ENCODE measurements at regions not wholly inside any gene's neighbourhood (a gene's known extent, or its start where the extent isn't known, plus 50 kb on each side); places are given as distances from the start of the nearest gene placed in this dataset.

- no peak for DNase-seq
Measured at GRCh38 chr2:15845737-15846405, 94.5 kb upstream of the MYCN start.

- no peak for DNase-seq
Measured at GRCh38 chr2:15846626-15847025, 93.7 kb upstream of the MYCN start.

GRCh38 chr2:15850534-15850933, 89.8 kb upstream of the MYCN start:
- DNase-seq = no peak

GRCh38 chr2:15851076-15851693, 89.2 kb upstream of the MYCN start:
- DNase-seq = no peak

GRCh38 chr2:15852811-15853210, 87.5 kb upstream of the MYCN start:
- no peak for DNase-seq

DNA sequence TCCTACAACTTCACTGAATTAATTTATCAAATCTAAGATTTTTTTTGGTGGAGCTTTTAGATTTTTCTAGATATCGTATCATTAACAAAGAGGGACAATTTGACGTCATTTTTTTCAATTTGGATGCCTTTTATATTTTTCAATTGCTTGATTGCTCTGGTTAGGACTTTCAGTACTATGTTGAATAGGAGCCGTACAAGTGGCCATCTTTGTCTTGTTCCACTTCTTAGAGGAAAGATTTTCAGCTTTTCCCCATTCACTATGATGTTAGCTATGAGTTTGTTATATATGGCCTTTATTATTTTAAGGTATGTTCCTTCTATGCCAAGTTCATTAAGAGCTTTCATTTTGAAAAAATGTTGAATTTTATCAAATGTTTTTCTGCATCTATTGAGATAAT, 86.4 kb upstream of the MYCN start:
- DNase-seq = no peak

- DNase-seq = no peak
Measured at GRCh38 chr2:15855766-15856260, 84.5 kb upstream of the MYCN start.

DNA sequence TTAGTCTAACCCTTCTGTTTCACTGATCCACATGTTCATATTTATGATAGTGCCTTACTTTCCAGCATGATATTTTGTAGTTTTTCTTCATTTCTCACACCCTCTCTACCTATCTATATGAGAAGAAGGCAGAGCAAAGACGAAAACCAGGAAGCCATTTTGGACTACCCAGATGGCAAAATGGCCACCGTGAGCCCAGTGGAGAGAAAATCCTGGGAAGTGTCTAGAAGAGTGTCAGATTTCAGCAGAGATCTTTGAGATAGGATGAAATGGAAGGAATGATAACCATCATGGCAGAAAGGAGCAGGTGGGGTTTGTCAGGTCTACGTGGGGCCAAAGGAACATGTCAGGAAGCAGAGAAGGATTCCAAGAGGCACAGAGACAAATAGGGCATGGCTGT, 84.0 kb upstream of the MYCN start:
- DNase-seq = no peak

DNA sequence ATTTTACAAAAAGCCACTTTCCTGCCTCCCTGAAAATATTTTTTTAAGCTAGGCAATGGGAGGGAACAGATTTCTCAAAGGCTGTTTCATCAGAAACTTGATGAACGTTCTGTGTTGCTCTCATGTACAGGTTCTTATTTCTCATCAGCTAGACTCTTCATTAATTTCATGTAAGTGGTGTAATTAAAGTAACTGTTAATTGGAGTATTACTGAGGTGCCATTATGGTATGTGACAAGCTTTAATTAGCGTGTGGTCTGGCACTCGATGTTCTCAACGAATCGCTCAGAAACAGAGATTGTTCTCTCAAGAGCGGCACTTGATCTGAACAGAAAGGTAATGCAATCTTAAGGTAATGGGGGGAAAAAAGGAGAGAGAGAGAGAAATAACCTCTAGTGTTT, 81.9 kb upstream of the MYCN start:
- no peak for DNase-seq

GRCh38 chr2:15860051-15860663, 80.2 kb upstream of the MYCN start:
- DNase-seq = no peak

- no peak for DNase-seq
Measured at GRCh38 chr2:15860760-15861159, 79.6 kb upstream of the MYCN start.

GRCh38 chr2:15861172-15861822, 79.1 kb upstream of the MYCN start:
- DNase-seq = no peak

GRCh38 chr2:15861898-15862297, 78.5 kb upstream of the MYCN start:
- no peak for DNase-seq

DNA sequence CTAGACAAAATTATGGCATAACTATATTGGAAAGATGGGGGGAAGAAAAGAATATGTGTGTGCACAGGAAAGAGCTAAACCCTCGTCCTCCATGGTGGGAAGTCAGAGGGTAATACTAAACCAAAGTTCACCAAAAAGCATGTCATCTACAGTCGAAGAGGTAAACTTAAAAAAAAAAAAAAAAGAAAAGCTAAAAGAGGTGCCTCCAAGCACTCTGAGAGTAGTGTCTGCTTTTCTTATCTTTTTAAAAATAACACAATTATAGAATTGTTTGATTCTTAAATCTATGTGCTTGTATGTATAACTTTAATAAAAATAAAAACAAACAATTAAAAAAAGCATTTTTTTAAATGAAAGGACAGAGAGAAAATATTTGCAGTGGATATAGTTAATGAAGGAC, 77.3 kb upstream of the MYCN start:
- DNase-seq = no peak

- DNase-seq = no peak
Measured at GRCh38 chr2:15863494-15864175, 76.7 kb upstream of the MYCN start.

- DNase-seq = no peak
Measured at GRCh38 chr2:15864176-15864769, 76.1 kb upstream of the MYCN start.

- no peak for DNase-seq
Measured at GRCh38 chr2:15865923-15866322, 74.4 kb upstream of the MYCN start.

DNA sequence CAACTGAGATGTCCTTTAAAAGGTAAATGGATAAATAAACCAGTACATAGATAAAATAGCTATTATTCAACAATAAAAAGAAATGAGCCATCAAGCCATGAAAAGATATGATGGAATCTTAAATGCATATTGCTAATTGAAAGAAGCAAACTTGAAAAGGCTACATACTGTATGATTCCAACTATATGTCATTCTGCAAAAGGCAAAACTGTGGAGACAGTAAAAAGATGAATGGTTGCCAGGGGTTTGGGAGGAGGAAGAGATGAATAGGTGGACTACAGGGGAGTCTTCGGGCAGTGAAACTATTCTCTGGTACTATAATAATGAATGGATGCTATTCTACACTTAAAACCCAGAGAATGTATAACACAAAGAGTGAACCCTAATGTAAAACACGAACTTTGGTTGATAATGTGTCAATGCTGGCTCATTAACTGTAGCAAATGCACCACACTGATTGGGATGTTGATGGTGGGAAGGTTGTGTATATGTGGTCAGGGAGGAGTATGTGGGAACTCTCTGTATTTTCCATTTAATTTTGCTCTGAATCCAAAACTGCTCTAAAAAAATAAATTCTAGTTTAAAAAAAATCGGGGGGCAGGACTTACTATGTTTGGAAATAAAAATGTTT, 73.7 kb upstream of the MYCN start:
- DNase-seq = no peak

DNA sequence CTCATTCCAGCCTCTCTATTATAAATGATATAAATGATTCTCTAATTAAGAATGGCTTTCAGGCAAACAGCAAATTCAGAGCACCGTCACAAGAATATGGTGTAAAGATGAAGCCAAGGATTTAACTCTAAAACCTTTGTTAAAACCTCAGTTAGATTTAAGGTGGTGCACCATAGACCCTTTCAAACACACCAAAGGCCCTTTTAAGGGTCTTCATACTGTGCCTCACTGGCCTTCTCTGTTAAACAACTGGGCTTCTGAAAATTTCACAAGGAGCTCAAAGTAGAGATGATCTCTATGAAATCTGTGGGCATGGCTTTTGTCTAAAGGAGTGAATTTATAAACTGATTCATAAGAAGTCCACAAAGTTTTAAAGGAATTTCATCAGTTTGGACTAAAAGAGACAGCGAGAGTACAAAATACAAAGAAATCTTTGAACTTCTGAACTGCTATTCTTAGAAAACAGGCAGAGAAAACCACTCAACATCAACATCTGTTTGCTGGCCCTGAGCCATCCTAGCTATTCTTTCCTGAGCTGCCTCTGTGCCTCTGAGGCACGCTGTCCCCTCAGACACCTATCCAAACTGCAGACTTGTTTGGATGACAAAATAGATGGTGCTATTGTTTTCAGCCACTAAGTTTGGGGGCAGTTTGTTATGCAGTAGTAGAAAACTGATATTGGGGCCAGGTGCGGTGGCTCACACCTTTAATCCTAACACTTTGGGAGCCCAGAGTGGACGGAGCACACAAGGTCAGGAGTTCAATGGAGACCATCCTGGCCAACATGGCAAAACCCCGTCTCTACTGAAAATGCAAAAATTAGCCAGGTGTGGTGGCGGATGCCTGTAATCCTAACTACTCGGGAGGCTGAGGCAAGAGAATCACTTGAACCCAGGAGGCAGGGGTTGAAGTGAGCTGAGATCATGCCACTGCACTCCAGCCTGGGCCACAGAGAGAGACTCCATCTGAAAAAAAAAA, 72.9 kb upstream of the MYCN start:
- DNase-seq = no peak

DNA sequence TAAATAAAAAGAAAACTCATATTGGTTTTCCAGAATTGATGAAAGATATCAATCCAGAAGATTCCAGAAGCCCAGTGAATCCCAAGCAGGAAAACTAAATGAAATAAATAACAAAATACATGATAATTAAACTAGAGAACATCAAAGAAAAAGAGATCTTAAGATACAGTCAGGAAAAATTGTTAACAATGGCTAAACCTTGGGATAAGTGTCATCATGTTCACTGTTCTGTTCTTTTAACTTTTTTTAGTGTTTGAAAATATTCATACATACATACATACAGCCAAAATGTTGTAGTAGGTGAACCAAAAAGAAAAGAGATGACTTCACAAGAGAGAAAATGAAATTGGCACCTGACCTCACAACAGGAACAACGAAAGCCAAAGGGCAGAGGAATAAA, 72.2 kb upstream of the MYCN start:
- no peak for DNase-seq

DNA sequence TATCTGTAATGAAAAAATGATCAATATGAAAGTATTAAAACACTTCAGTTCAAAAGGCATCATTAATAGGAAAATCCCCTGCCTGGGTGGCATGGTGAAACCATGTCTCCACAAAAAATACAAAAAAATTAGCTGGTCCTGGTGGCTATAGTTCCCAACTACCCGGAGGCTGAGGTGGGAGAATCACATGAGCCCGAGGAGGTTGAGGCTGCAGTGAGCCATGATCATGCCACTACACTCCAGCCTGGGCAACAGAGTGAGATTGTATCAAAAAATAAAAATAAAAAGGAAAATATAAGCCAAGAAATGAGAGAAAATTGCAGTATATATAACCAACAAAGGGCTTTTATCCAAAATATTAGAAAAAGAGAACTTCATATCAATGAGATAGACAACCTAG, 71.6 kb upstream of the MYCN start:
- DNase-seq = no peak

Data from AML-193 (cell line).